Suprapubic skin (tissue), 3 donors: ENCODE measurements at regions not wholly inside any gene's neighbourhood (a gene's known extent, or its start where the extent isn't known, plus 50 kb on each side); places are given as distances from the start of the nearest gene placed in this dataset.

Source experiments
- EP300 ChIP-seq: sonication (generic); formaldehyde crosslinking; IDR thresholded peaks from one replicate; pipeline ENCODE4 v1.6.1; 2017; ENCODE audit warnings: antibody characterized with exemption
- POLR2A ChIP-seq, 2 donors: fragments of 450-650 bp; IDR thresholded peaks; one replicate each; pipeline ENCODE4 v1.6.1; 2017; ENCODE audit warnings: antibody characterized with exemption in 2 of 2, mild to moderate bottlenecking in 2 of 2, moderate library complexity in 2 of 2
- TF ChIP-seq, protein P1 (sequence below), 2 donors: fragments of 200-600 bp in 1 of 2; fragments of 450-650 bp in 1 of 2; sonication (generic) in 1 of 2; IDR thresholded peaks; one replicate each; pipeline ENCODE4 v1.5.1; 2016 to 2019; ENCODE audit warnings: antibody characterized with exemption in 2 of 2, mild to moderate bottlenecking in 1 of 2, moderate library complexity in 1 of 2

DNA sequence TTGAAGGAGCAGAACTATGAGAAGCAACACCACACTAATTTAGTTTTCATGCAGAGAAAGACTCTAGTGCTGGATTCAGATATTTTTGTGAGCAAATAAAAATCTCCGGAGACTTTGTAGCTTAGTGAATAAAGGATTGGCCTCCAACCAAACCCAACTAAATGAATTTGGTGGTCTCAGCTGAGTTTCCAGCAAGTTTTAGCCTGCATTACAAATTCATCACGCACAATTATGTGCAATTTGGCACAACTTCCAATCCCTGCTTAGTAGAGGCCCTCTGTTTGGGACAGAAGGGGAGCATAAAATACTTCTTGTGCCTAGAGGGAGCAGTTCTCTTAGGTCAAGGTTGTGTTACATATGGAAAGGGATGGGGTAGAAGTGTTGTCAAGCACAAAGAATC, 112.3 kb upstream of the ADAMTSL1 start:
- TF ChIP-seq, protein P1, sequence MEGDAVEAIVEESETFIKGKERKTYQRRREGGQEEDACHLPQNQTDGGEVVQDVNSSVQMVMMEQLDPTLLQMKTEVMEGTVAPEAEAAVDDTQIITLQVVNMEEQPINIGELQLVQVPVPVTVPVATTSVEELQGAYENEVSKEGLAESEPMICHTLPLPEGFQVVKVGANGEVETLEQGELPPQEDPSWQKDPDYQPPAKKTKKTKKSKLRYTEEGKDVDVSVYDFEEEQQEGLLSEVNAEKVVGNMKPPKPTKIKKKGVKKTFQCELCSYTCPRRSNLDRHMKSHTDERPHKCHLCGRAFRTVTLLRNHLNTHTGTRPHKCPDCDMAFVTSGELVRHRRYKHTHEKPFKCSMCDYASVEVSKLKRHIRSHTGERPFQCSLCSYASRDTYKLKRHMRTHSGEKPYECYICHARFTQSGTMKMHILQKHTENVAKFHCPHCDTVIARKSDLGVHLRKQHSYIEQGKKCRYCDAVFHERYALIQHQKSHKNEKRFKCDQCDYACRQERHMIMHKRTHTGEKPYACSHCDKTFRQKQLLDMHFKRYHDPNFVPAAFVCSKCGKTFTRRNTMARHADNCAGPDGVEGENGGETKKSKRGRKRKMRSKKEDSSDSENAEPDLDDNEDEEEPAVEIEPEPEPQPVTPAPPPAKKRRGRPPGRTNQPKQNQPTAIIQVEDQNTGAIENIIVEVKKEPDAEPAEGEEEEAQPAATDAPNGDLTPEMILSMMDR (IDR thresholded peaks at IDR 0.05): no peak
- TF ChIP-seq POLR2A (IDR thresholded peaks at IDR 0.05) (no peak), EP300 (no peak)
